ENCODE measurements at regions not wholly inside any gene's neighbourhood (a gene's known extent, or its start where the extent isn't known, plus 50 kb on each side); places are given as distances from the start of the nearest gene placed in this dataset.

GRCh38 chr3:148455098-148455497 is 242.6 kb upstream of the AGTR1 start:
- 100% methylated on average over 2 of the region's 4 CpGs for WGBS (ENCODE audit: insufficient coverage)
- Histone ChIP-seq H3K4me1 (ENCODE audit: control insufficient read depth, insufficient read depth, low read length) (no peaks in the 10 kb centered on the region), H3K4me3 (ENCODE audit: low read depth, low read length) (no peak overlapping the region), H3K27ac (ENCODE audit: low read depth, low read length) (no peak overlapping the region), H3K27me3 (ENCODE audit: control insufficient read depth, insufficient read depth, low read length) (no peaks in the 10 kb centered on the region), H3K36me3 (ENCODE audit: control insufficient read depth, insufficient read depth, low read length) (no peaks in the 10 kb centered on the region), H3K9me3 (ENCODE audit: control insufficient read depth, insufficient read depth, low read length) (peaks cover 1% of the 10 kb centered on the region)
- no peak for DNase-seq (ENCODE audit: low read depth in 4 of 6, low spot score in 6 of 6)

DNA sequence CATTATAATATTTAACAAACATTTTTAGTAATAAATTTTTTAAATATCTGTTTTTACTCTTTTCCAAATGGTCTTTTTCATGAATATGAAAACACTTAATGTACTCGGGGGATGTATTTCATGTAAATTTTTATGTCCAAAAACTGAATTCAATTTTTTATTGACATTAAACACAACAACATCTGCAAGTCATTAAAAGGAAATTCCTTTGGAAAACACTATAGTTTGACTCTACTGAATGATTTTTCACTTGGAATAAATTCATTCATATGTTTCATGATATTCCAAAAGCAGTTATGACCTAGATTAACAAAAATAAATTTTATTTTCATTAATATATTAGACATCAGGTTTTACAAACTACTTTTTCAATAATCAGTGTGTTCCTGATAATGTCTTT is 239.8 kb upstream of the AGTR1 start:
- DNase-seq (ENCODE audit: low read depth in 4 of 6, low spot score in 6 of 6), result no peak
- Histone ChIP-seq H3K36me3 (ENCODE audit: control insufficient read depth, insufficient read depth, low read length) (no peaks in the 10 kb centered on the region), H3K4me3 (ENCODE audit: low read depth, low read length) (no peak overlapping the region), H3K27me3 (ENCODE audit: control insufficient read depth, insufficient read depth, low read length) (no peaks in the 10 kb centered on the region), H3K9me3 (ENCODE audit: control insufficient read depth, insufficient read depth, low read length) (peaks cover 1% of the 10 kb centered on the region), H3K27ac (ENCODE audit: low read depth, low read length) (no peak overlapping the region), H3K4me1 (ENCODE audit: control insufficient read depth, insufficient read depth, low read length) (no peaks in the 10 kb centered on the region)
- no CpG with 5 or more reads among the region's 1 CpG for WGBS (ENCODE audit: insufficient coverage)

DNA sequence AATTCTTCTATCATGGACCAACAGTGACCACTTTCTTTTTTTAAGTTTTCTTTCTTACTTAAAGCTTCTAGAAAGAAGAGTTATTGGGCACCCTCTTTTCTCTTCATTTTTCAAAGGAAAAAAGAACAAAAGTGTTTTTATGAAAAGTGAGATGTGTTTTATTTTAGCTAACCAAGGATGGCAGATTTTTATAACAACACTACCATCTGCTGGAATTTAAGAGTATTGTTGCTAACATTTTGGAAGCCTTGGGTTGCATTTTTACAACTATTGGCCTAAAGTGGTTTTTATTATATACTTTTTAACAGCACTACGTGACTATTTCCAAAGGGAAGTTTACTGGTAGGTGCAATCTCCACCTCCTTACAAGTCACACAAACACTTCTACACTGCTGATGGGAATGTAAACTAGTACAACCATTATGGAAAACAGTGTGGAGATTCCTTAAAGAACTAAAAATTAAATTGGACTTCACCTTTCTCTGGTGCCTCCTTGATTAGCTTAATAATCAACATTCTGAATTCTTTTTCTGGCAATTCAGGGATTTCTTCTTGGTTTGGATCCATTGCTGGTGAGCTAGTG is 237.7 kb upstream of the AGTR1 start:
- H3K9me3 ChIP-seq (ENCODE audit: control insufficient read depth, insufficient read depth, low read length), result peaks cover 1% of the 10 kb centered on the region
- no peak for DNase-seq (ENCODE audit: low read depth in 4 of 6, low spot score in 6 of 6)
- H3K4me3 ChIP-seq (ENCODE audit: low read depth, low read length), result no peak overlapping the region
- no peaks in the 10 kb centered on the region for H3K27me3 ChIP-seq (ENCODE audit: control insufficient read depth, insufficient read depth, low read length)
- WGBS (ENCODE audit: insufficient coverage), result no CpG with 5 or more reads among the region's 1 CpG
- no peaks in the 10 kb centered on the region for H3K4me1 ChIP-seq (ENCODE audit: control insufficient read depth, insufficient read depth, low read length)
- no peak overlapping the region for H3K27ac ChIP-seq (ENCODE audit: low read depth, low read length)
- no peaks in the 10 kb centered on the region for H3K36me3 ChIP-seq (ENCODE audit: control insufficient read depth, insufficient read depth, low read length)

DNA sequence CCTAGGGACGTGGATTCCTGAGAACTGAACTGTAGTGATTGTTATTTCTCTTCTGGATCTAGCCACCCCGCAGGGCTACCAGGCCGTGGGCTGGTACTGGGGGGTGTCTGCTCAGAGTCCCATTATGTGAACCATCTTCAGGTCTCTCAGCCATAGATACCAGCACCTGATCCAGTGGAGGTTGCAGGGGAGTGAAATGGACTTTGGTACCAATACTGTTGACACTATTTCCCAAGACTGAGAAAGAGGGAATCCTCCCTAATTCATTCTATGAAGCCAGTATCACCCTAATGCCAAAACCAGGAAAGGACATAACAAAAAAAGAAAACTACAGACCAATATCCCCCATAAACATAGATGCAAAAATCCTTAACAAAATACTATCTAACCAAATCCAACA is 237.0 kb upstream of the AGTR1 start:
- Histone ChIP-seq H3K9me3 (ENCODE audit: control insufficient read depth, insufficient read depth, low read length) (peaks cover 1% of the 10 kb centered on the region), H3K27ac (ENCODE audit: low read depth, low read length) (no peak overlapping the region), H3K4me1 (ENCODE audit: control insufficient read depth, insufficient read depth, low read length) (no peaks in the 10 kb centered on the region), H3K27me3 (ENCODE audit: control insufficient read depth, insufficient read depth, low read length) (no peaks in the 10 kb centered on the region), H3K36me3 (ENCODE audit: control insufficient read depth, insufficient read depth, low read length) (no peaks in the 10 kb centered on the region), H3K4me3 (ENCODE audit: low read depth, low read length) (no peak overlapping the region)
- no peak for DNase-seq (ENCODE audit: low read depth in 4 of 6, low spot score in 6 of 6)
- WGBS (ENCODE audit: insufficient coverage), result 100% methylated on average over 2 of the region's 3 CpGs

GRCh38 chr3:148464246-148464645 is 233.5 kb upstream of the AGTR1 start:
- no peaks in the 10 kb centered on the region for H3K36me3 ChIP-seq (ENCODE audit: control insufficient read depth, insufficient read depth, low read length)
- H3K4me1 ChIP-seq (ENCODE audit: control insufficient read depth, insufficient read depth, low read length), result no peaks in the 10 kb centered on the region
- no peak overlapping the region for H3K4me3 ChIP-seq (ENCODE audit: low read depth, low read length)
- no CpG with 5 or more reads among the region's 2 CpGs for WGBS (ENCODE audit: insufficient coverage)
- H3K9me3 ChIP-seq (ENCODE audit: control insufficient read depth, insufficient read depth, low read length), result peaks cover under 1% of the 10 kb centered on the region
- DNase-seq (ENCODE audit: low read depth in 4 of 6, low spot score in 6 of 6), result no peak
- no peak overlapping the region for H3K27ac ChIP-seq (ENCODE audit: low read depth, low read length)
- no peaks in the 10 kb centered on the region for H3K27me3 ChIP-seq (ENCODE audit: control insufficient read depth, insufficient read depth, low read length)

DNA sequence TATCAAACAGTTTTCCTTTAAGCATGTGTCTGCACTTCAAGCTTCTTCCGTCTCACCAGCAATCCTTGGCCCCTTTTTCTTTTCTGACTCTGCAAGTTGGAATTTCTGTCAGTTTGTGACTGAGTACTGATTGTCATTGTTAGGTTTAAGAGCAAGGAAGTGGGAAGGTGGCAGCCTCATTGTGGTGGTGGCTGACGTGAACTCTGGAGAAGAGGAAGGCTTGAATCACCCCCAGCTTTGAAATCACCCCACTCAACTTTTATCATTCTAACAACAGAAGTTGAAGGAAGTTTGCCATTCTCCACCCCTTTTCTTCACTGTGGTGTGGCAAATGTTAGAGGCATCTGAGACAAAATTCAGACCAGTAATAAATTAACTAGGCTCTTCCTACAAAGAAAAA is 231.6 kb upstream of the AGTR1 start:
- H3K9me3 ChIP-seq (ENCODE audit: control insufficient read depth, insufficient read depth, low read length), result no peaks in the 10 kb centered on the region
- no peaks in the 10 kb centered on the region for H3K27me3 ChIP-seq (ENCODE audit: control insufficient read depth, insufficient read depth, low read length)
- H3K4me3 ChIP-seq (ENCODE audit: low read depth, low read length), result no peak overlapping the region
- WGBS (ENCODE audit: insufficient coverage), result no CpG with 5 or more reads among the region's 2 CpGs
- H3K36me3 ChIP-seq (ENCODE audit: control insufficient read depth, insufficient read depth, low read length), result no peaks in the 10 kb centered on the region
- no peak overlapping the region for H3K27ac ChIP-seq (ENCODE audit: low read depth, low read length)
- no peaks in the 10 kb centered on the region for H3K4me1 ChIP-seq (ENCODE audit: control insufficient read depth, insufficient read depth, low read length)
- DNase-seq (ENCODE audit: low read depth in 4 of 6, low spot score in 6 of 6), result no peak

DNA sequence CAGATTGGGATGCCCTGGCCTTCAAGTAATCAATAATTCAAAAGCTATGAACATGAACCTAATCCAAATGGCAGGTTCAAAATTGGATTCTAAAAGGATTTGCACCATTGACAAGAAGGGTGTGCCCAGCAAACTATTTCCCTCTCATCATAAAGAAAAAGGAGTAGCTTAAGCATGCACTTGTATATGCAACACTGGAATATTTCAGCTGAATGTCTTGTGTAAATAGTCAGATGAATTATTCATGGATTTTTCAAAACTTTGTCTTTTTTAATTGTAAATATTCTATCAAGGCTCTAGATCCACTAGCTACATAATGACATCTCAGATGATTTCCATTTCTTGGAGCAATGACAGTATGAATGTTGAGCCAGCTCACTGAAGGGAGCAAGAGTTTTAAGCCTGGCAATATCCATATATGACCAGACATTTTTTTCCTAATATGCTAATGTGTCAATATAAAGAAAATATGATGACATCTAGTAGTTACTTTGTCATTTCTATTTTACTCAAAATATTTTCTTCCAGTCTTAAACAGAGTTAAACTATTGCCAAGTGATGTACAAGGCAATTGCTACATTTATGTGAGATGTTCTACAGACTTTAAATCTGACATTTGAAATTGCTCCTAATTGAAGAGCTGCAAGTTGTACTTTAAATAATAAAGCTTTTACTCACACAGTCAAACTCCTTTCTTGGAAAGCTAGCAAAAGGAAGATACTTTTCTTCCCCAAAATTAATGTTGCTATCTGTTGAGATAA is 230.5 kb upstream of the AGTR1 start:
- no peak for DNase-seq (ENCODE audit: low read depth in 4 of 6, low spot score in 6 of 6)
- Histone ChIP-seq H3K36me3 (ENCODE audit: control insufficient read depth, insufficient read depth, low read length) (no peaks in the 10 kb centered on the region), H3K4me3 (ENCODE audit: low read depth, low read length) (no peak overlapping the region), H3K27me3 (ENCODE audit: control insufficient read depth, insufficient read depth, low read length) (no peaks in the 10 kb centered on the region), H3K9me3 (ENCODE audit: control insufficient read depth, insufficient read depth, low read length) (no peaks in the 10 kb centered on the region), H3K27ac (ENCODE audit: low read depth, low read length) (no peak overlapping the region), H3K4me1 (ENCODE audit: control insufficient read depth, insufficient read depth, low read length) (no peaks in the 10 kb centered on the region)

DNA sequence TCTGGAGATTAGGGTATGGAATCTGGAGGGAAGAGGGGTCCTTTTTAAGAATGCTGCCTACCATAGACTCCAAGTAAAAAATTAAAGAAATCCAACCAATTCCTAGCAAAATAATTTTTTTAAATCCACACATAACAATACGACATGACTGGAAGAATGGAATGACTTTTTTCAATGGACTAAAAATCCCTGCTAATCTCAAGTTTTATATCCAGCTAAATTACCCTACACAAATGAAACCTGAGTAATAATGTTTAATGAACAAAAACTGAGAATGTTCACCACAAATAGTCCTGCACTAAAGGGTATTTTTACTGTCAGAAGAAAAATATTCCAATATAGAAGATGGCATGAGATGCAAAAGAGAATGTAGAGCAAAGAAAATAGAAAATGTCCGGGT is 220.3 kb upstream of the AGTR1 start:
- Histone ChIP-seq H3K4me3 (ENCODE audit: low read depth, low read length) (no peak overlapping the region), H3K9me3 (ENCODE audit: control insufficient read depth, insufficient read depth, low read length) (no peaks in the 10 kb centered on the region), H3K4me1 (ENCODE audit: control insufficient read depth, insufficient read depth, low read length) (no peaks in the 10 kb centered on the region), H3K36me3 (ENCODE audit: control insufficient read depth, insufficient read depth, low read length) (no peaks in the 10 kb centered on the region), H3K27ac (ENCODE audit: low read depth, low read length) (no peak overlapping the region), H3K27me3 (ENCODE audit: control insufficient read depth, insufficient read depth, low read length) (no peaks in the 10 kb centered on the region)
- WGBS (ENCODE audit: insufficient coverage), result no CpG with 5 or more reads among the region's 2 CpGs
- DNase-seq (ENCODE audit: low read depth in 4 of 6, low spot score in 6 of 6), result no peak

DNA sequence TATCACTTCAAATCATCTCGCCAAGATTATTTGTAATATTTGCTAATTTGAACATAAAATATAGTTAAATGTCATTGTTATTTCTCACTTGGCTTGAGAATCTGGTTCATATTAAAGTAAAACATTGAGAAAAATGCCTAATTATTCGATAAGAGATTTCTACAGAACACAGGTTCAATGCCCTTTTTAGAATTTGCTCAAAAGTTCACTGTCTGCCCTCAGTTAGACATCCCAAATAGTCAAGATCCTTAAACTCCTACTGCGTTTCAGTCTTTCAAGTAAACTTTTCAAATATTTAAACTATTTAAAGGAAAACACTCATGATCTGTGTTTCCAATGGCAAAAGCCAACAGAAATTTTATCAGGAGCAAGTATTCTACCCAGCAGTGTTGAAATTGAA is 204.1 kb upstream of the AGTR1 start:
- no peak overlapping the region for H3K27ac ChIP-seq (ENCODE audit: low read depth, low read length)
- H3K27me3 ChIP-seq (ENCODE audit: control insufficient read depth, insufficient read depth, low read length), result no peaks in the 10 kb centered on the region
- H3K4me1 ChIP-seq (ENCODE audit: control insufficient read depth, insufficient read depth, low read length), result no peaks in the 10 kb centered on the region
- peak in 1 of 6 donors; percentile 7 for DNase-seq (ENCODE audit: low read depth in 4 of 6, low spot score in 6 of 6)
- H3K4me3 ChIP-seq (ENCODE audit: low read depth, low read length), result no peak overlapping the region
- H3K36me3 ChIP-seq (ENCODE audit: control insufficient read depth, insufficient read depth, low read length), result no peaks in the 10 kb centered on the region
- WGBS (ENCODE audit: insufficient coverage), result 100% methylated on average over 1 of the region's 3 CpGs
- no peaks in the 10 kb centered on the region for H3K9me3 ChIP-seq (ENCODE audit: control insufficient read depth, insufficient read depth, low read length)

DNA sequence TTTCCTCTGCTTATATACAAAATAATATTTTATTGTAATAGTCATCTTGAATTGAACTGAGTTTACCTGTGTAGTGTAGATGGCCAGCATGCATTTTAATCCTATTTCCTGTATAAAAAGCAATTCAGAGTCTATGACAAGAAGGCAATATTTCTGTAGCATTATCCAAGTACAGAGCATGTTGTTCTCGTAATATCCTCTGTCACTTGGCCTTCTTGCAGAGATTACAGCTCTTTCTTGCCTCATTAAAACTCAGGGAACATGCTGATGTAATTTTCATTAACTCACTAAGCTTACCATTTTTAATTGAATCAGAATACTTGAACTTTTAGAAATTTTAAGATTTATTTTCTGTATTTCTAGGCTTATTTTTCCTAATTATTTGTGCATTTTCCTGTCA is 203.3 kb upstream of the AGTR1 start:
- Histone ChIP-seq H3K27ac (ENCODE audit: low read depth, low read length) (no peak overlapping the region), H3K36me3 (ENCODE audit: control insufficient read depth, insufficient read depth, low read length) (no peaks in the 10 kb centered on the region), H3K27me3 (ENCODE audit: control insufficient read depth, insufficient read depth, low read length) (no peaks in the 10 kb centered on the region), H3K9me3 (ENCODE audit: control insufficient read depth, insufficient read depth, low read length) (no peaks in the 10 kb centered on the region), H3K4me3 (ENCODE audit: low read depth, low read length) (no peak overlapping the region), H3K4me1 (ENCODE audit: control insufficient read depth, insufficient read depth, low read length) (no peaks in the 10 kb centered on the region)
- no CpG with 5 or more reads among the region's 1 CpG for WGBS (ENCODE audit: insufficient coverage)
- DNase-seq (ENCODE audit: low read depth in 4 of 6, low spot score in 6 of 6), result peak in 1 of 6 donors; percentile 50

Data from spinal cord (tissue), 9 donors.